ENCODE measurements at regions not wholly inside any gene's neighbourhood (a gene's known extent, or its start where the extent isn't known, plus 50 kb on each side); places are given as distances from the start of the nearest gene placed in this dataset.
"Not testable (repeated sequence)": the region's sequence is repeated elsewhere in the genome, so short reads cannot be mapped to it uniquely, and the experiment has no call there.

DNA sequence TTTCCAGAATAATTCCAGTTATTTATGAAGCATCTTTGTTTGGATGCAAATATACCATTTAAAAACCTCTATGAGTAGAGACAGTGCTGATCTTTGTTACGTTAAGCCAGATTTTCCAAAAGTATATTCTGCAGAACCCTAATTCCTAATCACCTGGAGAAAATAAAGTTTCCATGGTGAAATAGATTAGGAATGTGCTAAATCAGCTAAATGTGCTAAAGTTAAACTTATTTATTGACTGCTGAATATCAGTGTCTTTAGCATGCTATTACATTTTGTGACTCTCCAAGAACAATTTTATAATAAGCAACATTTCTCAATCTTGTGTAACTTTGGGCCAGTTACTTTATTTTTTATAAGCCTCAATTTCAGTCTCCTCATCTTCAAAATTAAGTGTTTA lies 196.3 kb upstream of the NFIA start:
- no peak for DNase-seq

- no peak for DNase-seq
These were observed 202.2 kb upstream of the NFIA start for GRCh38 chr1:60880202-60880601.

DNA sequence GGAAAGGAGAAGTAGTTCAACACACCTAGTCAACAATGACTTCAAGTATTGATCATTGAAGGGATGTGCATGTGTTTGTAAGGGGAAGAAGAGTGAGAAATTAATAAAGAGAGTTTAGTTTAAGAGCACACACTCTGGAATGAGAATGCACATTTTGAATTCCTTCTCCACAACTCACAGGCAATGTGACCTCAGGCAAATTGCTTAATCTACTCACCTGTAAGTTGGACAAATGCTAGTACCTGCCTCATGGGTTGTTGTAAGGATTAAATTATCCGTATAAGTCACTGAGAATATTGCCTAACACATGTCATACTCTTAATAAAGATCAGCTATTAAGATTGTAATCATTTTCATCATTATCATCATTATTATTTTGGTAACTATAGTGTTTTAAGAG lies 204.0 kb upstream of the NFIA start:
- no peak for DNase-seq

- no peak for DNase-seq
These were observed 205.0 kb upstream of the NFIA start for GRCh38 chr1:60877376-60877775.

DNA sequence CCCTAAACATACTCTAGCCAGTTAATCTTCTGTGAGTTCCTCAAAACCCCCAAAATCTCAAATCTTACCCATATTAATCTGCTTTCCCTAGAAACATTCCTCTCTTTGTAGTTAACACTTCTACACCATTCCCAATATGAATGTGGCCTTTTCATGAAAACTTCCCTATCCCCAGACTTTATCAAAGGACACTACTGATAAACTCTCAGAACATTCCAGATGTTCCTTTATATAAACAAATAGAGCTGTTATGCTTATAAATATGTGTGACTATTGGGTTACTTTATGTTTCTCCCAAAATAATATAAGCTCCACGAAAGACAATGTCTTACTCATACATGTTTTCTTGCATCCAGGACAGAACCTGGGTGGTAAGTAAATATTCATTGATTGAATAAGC lies 205.4 kb upstream of the NFIA start:
- DNase-seq = no peak

- no peak for DNase-seq
These were observed 207.2 kb upstream of the NFIA start for GRCh38 chr1:60875138-60875537.

DNA sequence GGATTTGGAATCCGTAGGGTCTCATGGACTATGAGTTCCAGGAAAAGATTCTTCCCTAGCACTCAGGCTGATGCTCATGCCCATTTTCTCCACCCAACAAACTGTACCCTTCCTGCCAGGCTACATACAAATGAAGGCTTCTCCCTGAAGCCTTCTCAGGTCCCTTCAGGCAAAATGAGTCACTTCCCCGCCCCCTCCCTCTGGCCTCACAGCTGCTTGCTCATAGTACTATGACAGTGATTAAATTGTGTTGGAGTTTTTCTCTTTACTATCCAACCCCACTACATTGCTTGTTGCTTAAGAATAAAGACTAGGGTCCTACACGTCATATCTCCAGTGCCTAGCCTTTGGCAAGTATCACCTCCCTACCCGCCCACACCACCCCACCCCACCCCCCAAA lies 207.6 kb upstream of the NFIA start:
- DNase-seq = no peak

DNA sequence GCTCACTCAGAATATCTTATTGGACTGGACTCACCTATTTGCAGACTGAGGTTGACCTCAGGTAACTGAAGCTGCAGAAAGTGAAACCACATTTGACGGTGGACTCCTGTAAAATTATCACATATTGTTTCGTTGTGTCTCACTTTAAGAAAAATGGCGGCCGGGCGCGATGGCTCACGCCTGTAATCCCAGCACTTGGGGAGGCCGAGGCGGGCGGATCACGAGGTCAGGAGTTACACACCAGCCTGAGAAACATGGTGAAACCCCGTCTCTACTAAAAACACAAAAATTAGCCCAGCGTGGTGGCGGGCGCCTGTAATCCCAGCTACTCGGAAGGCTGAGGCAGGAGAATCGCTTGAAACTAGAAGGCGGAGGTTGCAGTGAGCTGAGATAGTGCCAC lies 209.0 kb upstream of the NFIA start:
- DNase-seq = not testable (repeated sequence)

- no peak for DNase-seq
These were observed 209.8 kb upstream of the NFIA start for GRCh38 chr1:60872426-60873054.

- DNase-seq = no peak
These were observed 212.0 kb upstream of the NFIA start for GRCh38 chr1:60870269-60870865.

DNA sequence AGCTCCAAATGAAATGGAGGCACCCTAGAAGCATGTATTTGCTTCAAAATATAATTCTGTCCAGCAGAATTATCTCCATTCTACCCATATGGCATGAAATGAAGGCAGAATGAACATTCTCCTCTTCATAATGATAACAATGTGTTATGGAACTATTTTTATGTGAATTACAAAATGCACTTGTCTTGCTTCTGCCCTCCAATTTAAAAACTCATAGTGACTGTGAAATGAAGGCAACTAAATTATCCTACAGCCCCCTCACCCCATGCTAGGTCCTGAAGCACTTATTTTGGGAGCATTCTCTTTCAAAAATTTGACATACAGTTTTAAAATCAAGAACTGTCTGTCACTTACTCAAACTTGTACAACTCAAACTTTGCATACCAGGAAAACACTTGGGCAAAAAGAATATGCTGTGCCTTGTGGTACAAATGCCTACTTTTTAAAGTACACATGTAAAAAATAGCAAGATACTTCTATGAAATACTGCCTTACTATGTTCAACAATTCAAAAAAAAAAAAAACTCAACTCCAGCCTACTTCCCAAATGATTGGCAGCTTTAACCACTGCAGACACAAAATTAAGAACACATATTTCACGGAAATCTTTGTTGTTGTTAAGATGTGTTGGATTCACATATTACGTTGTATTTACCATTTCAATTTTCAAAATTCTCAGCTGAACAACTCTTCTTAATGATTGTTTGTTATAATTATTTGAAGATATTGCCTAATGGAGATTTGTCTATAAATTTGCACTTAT lies 213.3 kb upstream of the NFIA start:
- DNase-seq = no peak

DNA sequence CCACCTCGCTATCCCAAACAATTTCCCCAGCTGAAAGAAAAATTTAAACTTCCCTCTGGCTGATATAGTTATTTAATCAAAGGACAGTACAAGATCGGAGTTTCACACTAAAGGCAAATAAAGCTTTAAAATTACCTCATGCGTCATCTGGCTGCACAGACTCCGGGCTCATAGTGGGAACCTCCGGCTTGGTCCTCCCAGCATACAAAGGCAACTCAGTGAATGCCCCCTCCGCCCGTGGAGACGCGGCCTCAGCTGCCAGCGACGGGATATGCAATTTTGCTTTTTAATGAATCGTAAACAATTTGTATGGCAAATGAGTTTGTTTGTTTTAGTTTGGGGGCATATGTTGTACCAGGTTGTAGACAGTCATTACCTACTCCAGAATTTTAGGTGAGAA lies 214.6 kb upstream of the NFIA start:
- DNase-seq = no peak

- no peak for DNase-seq
These were observed 215.3 kb upstream of the NFIA start for GRCh38 chr1:60866917-60867531.

DNA sequence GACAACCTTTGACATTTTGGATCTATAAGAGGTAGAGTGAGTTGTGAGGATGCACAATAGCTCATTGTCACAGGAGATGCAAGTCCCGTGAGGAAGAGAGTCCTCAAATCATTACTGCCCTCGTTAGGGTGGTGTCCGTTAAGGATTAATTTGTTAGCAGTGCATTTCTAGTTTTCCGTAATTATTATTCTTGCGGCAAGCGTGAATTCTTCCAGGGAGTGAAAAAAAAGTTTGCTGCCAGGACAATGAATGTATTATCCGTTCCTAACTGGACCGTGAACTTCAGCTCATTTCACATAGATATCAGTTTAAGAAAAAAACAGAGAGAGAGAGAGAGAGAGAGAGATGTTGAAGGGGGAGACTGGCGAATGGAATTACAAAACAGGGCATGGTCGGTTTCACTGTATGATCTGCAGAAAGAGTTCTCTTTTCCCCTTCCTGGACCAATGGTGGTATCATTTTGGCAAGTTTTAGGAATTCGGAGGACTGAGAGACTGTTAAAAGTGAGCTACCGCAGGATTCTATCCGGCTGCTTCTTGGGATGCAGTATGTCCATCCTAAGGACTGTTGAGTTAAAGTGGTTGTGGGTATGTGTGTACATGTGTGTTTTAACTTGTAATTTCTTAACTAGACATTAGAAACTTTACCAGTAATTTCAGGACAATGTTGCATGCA lies 216.0 kb upstream of the NFIA start:
- no peak for DNase-seq

DNA sequence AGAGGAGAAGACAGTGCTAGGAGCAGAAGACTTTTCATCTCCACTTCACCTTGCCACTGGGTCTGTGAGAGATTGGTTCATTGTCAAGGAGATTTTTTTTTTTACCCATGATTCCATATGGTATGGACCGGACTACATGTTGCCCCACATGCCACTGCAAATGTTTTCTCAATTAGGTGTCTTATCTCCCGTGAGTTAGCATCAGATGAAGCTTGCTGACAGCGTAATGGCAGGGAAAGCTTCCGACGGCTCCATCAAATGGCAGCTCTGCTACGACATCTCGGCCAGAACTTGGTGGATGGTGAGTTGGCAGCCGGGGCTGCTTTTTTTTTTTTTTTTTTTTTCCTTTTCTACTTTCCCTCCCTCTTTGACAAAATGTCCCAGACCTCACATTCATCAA lies 217.2 kb upstream of the NFIA start:
- no peak for DNase-seq

DNA sequence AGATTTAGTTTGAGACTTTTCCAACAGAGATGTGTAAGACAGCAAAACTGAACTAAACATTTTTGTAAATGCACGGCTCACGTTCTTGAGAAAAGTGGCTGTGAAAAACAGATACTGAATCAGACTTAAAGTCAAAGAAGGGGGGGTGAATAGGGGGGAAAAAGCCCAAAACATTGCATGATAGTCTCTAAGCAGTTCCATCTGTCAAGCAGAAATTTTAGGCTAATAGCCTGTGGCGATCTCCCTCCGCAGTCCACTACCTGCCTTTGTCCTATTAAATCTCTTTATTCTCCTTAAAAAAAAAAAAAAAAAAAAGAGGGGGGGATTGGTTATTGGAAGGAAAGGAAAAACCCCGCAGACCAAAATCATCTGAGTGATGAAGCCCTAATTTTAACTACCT lies 217.6 kb upstream of the NFIA start:
- DNase-seq = no peak

GRCh38 chr1:60863131-60863530 lies 219.2 kb upstream of the NFIA start:
- DNase-seq = no peak

GRCh38 chr1:60861961-60862567 lies 220.3 kb upstream of the NFIA start:
- no peak for DNase-seq

DNA sequence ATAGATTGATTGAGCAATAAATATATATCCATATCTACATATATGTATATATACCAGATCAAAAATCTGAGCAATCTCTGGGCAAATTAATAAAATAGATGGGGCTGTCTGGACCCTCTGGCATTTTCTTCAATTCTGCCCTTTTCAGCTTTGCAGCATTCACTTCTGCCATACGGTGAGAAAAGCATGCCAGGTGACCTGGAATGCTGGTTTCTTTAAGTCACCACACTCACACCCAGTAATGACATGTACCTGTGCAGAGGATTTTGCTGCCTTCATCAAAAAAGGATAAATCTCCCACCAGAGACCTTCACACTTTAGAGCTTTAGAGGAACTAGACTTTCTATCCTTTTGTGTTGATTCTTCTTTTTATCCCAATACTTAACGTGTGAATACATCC lies 223.2 kb upstream of the NFIA start:
- no peak for DNase-seq

DNA sequence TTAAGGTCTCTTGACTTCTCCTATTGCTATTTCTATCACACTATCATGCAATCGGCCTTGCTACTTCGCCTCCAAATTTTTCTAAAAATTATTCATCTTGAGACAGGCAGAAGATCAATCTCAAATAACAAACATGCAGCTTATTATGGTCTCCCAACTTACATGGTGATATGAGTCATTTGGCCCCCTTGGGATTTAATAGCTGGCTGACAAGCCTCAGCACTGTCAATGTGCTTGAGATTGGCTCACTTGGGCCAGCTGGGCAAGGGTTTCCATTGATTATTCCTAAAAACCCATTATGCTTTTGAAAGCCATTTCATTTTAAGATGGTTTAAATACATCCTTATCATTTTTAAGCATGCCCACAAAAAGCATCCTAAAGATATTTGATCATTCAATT lies 224.5 kb upstream of the NFIA start:
- no peak for DNase-seq

GRCh38 chr1:60850084-60850483 lies 232.3 kb upstream of the NFIA start:
- DNase-seq = no peak

- no peak for DNase-seq
These were observed 233.0 kb upstream of the NFIA start for GRCh38 chr1:60849401-60849800.

DNA sequence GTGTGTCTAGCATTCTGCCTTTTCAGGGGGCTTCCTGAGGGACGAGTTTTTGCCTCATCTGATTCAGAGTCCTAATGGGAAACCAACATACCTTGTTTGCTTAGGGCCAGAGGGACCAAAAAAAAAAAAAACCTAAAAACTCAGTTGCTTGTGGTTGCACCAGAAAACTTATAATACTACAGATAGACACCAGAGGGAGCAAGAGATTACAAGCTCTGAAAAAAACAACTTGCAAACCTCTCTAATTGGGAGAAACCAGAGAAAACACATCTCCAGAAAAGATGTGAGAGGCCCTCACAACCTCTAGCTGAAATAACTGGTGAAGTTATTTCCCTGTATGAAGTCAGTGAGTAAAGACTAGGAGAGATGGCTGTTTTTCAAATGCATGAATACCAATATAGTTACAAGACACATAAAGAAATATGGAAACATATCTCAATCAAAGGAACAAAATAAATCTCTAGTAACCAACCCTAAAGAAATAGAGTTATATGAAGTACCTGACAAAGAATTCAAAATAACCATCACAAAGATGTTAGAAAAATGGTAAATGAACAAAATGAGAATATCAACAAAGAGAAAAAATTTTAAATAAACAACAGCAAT lies 233.7 kb upstream of the NFIA start:
- DNase-seq = no peak
